ENCODE measurements at regions not wholly inside any gene's neighbourhood (a gene's known extent, or its start where the extent isn't known, plus 50 kb on each side); places are given as distances from the start of the nearest gene placed in this dataset.
"Not testable (repeated sequence)": the region's sequence is repeated elsewhere in the genome, so short reads cannot be mapped to it uniquely, and the experiment has no call there.

- H3K36me3 Mint-ChIP-seq (ENCODE audit: unreplicated experiment); H3K4me3 Mint-ChIP-seq (ENCODE audit: unreplicated experiment); H3K27me3 Mint-ChIP-seq (ENCODE audit: unreplicated experiment); H3K9me3 Mint-ChIP-seq (ENCODE audit: unreplicated experiment); H3K4me1 Mint-ChIP-seq (ENCODE audit: unreplicated experiment); DNase-seq (ENCODE audit: extremely low spot score, unreplicated experiment); H3K27ac Mint-ChIP-seq (ENCODE audit: unreplicated experiment): not testable (repeated sequence)
- TF ChIP-seq, protein P1, sequence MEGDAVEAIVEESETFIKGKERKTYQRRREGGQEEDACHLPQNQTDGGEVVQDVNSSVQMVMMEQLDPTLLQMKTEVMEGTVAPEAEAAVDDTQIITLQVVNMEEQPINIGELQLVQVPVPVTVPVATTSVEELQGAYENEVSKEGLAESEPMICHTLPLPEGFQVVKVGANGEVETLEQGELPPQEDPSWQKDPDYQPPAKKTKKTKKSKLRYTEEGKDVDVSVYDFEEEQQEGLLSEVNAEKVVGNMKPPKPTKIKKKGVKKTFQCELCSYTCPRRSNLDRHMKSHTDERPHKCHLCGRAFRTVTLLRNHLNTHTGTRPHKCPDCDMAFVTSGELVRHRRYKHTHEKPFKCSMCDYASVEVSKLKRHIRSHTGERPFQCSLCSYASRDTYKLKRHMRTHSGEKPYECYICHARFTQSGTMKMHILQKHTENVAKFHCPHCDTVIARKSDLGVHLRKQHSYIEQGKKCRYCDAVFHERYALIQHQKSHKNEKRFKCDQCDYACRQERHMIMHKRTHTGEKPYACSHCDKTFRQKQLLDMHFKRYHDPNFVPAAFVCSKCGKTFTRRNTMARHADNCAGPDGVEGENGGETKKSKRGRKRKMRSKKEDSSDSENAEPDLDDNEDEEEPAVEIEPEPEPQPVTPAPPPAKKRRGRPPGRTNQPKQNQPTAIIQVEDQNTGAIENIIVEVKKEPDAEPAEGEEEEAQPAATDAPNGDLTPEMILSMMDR (IDR thresholded peaks at IDR 0.05): peak; percentile 46
Measured at GRCh38 chr9:42470577-42470976, 287.1 kb downstream of the SPATA31A6 start.

- H3K4me3 Mint-ChIP-seq (ENCODE audit: unreplicated experiment); H3K4me1 Mint-ChIP-seq (ENCODE audit: unreplicated experiment); DNase-seq (ENCODE audit: extremely low spot score, unreplicated experiment); H3K27me3 Mint-ChIP-seq (ENCODE audit: unreplicated experiment); H3K36me3 Mint-ChIP-seq (ENCODE audit: unreplicated experiment); H3K9me3 Mint-ChIP-seq (ENCODE audit: unreplicated experiment); H3K27ac Mint-ChIP-seq (ENCODE audit: unreplicated experiment): not testable (repeated sequence)
Measured at GRCh38 chr9:42490989-42491388, 307.5 kb downstream of the SPATA31A6 start.

- H3K4me3 Mint-ChIP-seq (ENCODE audit: unreplicated experiment); DNase-seq (ENCODE audit: extremely low spot score, unreplicated experiment); H3K27me3 Mint-ChIP-seq (ENCODE audit: unreplicated experiment); H3K36me3 Mint-ChIP-seq (ENCODE audit: unreplicated experiment); H3K9me3 Mint-ChIP-seq (ENCODE audit: unreplicated experiment); H3K4me1 Mint-ChIP-seq (ENCODE audit: unreplicated experiment); H3K27ac Mint-ChIP-seq (ENCODE audit: unreplicated experiment): not testable (repeated sequence)
Measured at GRCh38 chr9:42502620-42503264, 319.3 kb downstream of the SPATA31A6 start.

DNA sequence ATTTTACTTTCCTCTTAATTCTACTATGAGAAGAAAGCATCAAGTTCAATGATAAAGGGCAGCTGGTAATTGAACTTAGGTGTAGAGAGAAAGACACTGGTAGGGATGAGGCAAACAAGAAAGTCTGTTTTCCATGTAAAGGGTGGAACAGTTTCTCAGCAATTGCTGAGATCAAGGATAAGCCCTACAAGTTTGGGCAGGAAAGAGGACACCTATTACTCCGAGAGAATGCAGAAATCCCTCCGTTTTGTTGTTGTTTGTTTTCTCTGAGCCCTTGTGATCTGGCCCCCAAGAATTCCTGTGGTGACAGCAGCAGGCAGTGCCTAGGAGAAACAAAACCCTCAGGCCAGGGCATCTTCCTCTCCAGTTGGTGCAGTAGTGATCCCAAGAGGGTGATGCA is 324.7 kb downstream of the SPATA31A6 start:
- not testable (repeated sequence) for H3K4me3 Mint-ChIP-seq (ENCODE audit: unreplicated experiment); H3K27me3 Mint-ChIP-seq (ENCODE audit: unreplicated experiment); H3K9me3 Mint-ChIP-seq (ENCODE audit: unreplicated experiment); H3K4me1 Mint-ChIP-seq (ENCODE audit: unreplicated experiment); DNase-seq (ENCODE audit: extremely low spot score, unreplicated experiment); H3K36me3 Mint-ChIP-seq (ENCODE audit: unreplicated experiment); H3K27ac Mint-ChIP-seq (ENCODE audit: unreplicated experiment)

GRCh38 chr9:42513535-42513934 is 330.1 kb downstream of the SPATA31A6 start:
- not testable (repeated sequence) for H3K36me3 Mint-ChIP-seq (ENCODE audit: unreplicated experiment); H3K27me3 Mint-ChIP-seq (ENCODE audit: unreplicated experiment); H3K4me1 Mint-ChIP-seq (ENCODE audit: unreplicated experiment); H3K9me3 Mint-ChIP-seq (ENCODE audit: unreplicated experiment); H3K4me3 Mint-ChIP-seq (ENCODE audit: unreplicated experiment); H3K27ac Mint-ChIP-seq (ENCODE audit: unreplicated experiment); DNase-seq (ENCODE audit: extremely low spot score, unreplicated experiment)

- H3K4me3 Mint-ChIP-seq (ENCODE audit: unreplicated experiment); H3K27ac Mint-ChIP-seq (ENCODE audit: unreplicated experiment); H3K36me3 Mint-ChIP-seq (ENCODE audit: unreplicated experiment); H3K4me1 Mint-ChIP-seq (ENCODE audit: unreplicated experiment); H3K9me3 Mint-ChIP-seq (ENCODE audit: unreplicated experiment); DNase-seq (ENCODE audit: extremely low spot score, unreplicated experiment); H3K27me3 Mint-ChIP-seq (ENCODE audit: unreplicated experiment): not testable (repeated sequence)
Measured at GRCh38 chr9:42534325-42534983, 351.0 kb downstream of the SPATA31A6 start.

DNA sequence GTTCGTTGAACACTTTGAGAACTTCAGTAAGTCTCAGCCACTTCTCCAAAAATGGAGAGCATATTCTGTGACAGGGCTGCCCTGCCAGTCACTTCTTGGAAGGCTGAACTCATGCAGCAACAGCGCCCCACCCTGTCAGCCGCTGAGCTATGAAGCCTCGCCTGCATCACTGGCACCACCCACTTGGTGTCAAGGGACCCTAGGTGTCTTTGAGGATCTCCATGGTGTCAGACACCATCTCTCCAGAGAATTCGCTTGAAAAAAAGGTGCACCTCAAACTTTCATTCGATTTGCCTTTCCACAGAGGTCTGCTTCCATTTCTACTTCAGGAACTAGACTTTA is 351.5 kb downstream of the SPATA31A6 start:
- DNase-seq (ENCODE audit: extremely low spot score, unreplicated experiment): not testable (repeated sequence)

More for the DNA sequence above, 351.5 kb downstream of the SPATA31A6 start:
- H3K4me3 Mint-ChIP-seq (ENCODE audit: unreplicated experiment); H3K36me3 Mint-ChIP-seq (ENCODE audit: unreplicated experiment); H3K9me3 Mint-ChIP-seq (ENCODE audit: unreplicated experiment); H3K27me3 Mint-ChIP-seq (ENCODE audit: unreplicated experiment); H3K4me1 Mint-ChIP-seq (ENCODE audit: unreplicated experiment); H3K27ac Mint-ChIP-seq (ENCODE audit: unreplicated experiment): not testable (repeated sequence)
- TF ChIP-seq, protein P1 (IDR thresholded peaks at IDR 0.05): peak; percentile 17
